LNCaP clone FGC (cell line): ENCODE measurements at regions not wholly inside any gene's neighbourhood (a gene's known extent, or its start where the extent isn't known, plus 50 kb on each side); places are given as distances from the start of the nearest gene placed in this dataset.

Experiments
- DNase-seq: peaks from one replicate; pipeline ENCODE4 v3.0.0-alpha.2; 2011; ENCODE audit warnings: low read depth
- H3K4me3 ChIP-seq: 2 replicates; pipeline ENCODE4 v1.5.1; 2011; ENCODE audit warnings: mild to moderate bottlenecking, low read depth, low read length, control low read depth
- TF ChIP-seq, protein P1 (sequence below): IDR thresholded peaks from 2 replicates; pipeline ENCODE4 v1.5.1; 2012; ENCODE audit warnings: mild to moderate bottlenecking; ENCODE audit not compliant: control insufficient read depth, insufficient read depth; ENCODE audit errors: extremely low read depth

- TF ChIP-seq, protein P1, sequence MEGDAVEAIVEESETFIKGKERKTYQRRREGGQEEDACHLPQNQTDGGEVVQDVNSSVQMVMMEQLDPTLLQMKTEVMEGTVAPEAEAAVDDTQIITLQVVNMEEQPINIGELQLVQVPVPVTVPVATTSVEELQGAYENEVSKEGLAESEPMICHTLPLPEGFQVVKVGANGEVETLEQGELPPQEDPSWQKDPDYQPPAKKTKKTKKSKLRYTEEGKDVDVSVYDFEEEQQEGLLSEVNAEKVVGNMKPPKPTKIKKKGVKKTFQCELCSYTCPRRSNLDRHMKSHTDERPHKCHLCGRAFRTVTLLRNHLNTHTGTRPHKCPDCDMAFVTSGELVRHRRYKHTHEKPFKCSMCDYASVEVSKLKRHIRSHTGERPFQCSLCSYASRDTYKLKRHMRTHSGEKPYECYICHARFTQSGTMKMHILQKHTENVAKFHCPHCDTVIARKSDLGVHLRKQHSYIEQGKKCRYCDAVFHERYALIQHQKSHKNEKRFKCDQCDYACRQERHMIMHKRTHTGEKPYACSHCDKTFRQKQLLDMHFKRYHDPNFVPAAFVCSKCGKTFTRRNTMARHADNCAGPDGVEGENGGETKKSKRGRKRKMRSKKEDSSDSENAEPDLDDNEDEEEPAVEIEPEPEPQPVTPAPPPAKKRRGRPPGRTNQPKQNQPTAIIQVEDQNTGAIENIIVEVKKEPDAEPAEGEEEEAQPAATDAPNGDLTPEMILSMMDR, result no peak
- H3K4me3 ChIP-seq, result no peak overlapping the region
- no peak for DNase-seq
These were observed 61.1 kb upstream of the SLC66A3 start for GRCh38 chr2:11094021-11094810.

DNA sequence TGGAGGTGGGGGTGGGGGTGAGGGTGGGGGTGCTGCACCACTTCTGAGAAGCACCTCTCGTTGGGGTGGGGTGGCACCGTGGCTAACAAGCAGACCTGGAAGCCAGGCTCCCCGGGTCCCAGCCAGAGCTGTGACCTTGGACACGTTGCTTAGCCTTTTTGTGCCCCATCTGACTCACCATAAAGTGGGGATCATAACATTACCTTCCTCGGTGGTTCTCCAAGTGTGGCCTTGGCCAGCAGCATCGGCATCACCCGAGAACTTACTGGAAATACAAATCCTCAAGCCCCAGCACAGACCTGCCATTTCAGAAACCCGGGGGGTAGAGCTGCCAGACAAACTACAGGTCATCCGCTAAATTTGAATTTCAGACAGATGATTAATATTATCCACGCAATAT lies 58.7 kb upstream of the SLC66A3 start:
- H3K4me3 ChIP-seq, result no peak overlapping the region
- TF ChIP-seq, protein P1, result no peak

GRCh38 chr2:11097038-11097720 lies 58.1 kb upstream of the SLC66A3 start:
- no peak overlapping the region for H3K4me3 ChIP-seq
- no peak for DNase-seq
- TF ChIP-seq, protein P1, result no peak

More for the DNA sequence above, 58.7 kb upstream of the SLC66A3 start:
- DNase-seq, result no peak

DNA sequence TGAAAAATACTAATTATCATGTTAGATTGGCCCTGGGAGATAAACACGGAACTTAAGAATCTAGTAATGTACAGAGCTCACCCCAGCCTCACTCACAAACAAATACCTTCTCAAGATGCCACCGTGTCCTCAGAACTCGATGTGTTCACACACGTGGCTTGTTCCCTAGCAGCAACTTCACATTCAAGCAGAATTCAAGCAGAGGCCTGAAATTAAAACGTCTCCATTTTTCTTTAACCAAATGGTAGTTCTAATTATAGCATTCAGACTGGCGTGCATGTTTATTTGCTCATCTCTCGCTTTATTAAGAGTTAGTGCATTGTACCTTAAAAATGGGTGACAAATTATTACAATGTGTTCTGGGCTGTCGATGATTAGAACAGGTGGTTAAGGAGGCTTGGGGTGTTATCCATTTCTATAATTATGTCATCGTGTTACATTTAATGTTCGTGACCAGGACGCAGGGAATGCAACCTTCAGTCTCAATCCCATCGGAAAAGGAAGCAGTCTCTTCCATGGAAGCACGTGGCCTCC lies 57.3 kb upstream of the SLC66A3 start:
- TF ChIP-seq, protein P1, result no peak
- no peak for DNase-seq
- H3K4me3 ChIP-seq, result no peak overlapping the region

DNA sequence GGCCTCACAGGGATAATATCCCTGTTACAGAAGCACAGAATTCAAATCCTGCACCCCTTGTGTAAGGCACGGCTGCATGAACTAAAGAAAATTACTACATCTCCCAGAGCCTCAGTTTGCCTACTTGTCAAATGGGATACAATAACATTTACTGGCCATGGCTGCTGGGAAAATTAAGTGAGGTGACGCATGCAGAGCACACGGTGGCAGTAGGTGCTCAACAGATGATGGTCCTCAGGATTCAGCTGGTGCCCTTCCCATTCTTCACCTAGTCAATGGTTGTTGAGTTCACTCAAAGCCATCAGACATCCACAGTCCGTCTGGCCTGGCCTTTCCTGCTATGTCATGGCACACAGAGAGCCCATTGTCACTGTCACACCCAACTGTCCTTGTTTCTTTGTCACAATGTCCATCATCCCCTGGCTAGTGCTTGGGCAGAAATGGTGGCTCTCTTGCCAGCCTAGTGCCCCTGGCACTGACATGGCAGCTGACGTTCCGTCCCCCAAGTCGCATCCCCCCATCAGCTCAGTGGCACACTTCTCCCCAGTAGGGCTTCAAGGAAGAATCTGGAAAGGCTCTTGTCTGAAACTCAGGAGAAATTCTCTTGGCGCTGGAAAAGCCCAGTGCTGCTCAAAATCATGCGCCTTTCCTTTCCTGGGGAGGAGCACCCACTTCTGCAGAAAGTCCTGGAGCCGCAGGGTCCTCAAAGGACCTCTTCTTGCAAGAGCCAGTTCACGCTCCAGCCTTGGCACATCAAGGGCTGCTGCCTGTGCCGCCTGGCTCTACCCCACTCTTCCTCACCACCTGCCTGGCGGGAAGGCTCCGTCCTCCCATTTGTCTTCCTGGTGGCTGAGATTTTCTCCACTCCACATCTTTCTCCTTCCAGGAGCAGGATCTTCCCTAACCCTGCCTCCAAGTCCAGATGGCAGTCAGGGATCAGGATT lies 55.9 kb upstream of the SLC66A3 start:
- TF ChIP-seq, protein P1, result no peak
- H3K4me3 ChIP-seq, result no peak overlapping the region
- no peak for DNase-seq

DNA sequence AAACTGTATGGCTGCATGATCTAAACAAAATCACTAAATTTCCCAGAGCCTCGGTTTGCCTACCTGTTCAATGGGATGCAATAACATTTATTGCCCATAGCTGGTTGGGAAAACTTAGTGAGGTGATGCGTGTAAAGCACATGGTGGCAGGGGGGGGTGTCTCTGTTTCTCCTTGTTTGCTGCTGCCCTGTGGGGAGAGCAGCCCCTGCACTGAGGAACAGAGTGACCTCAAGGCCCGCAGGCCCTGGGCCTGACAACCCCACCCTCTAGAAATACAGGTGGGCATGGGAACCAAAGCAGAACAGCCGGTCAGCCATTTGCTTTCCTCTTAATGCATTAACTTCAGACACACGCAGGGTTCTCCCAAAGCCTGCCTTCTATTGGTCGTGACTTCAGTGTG lies 55.1 kb upstream of the SLC66A3 start:
- no peak overlapping the region for H3K4me3 ChIP-seq
- no peak for DNase-seq
- TF ChIP-seq, protein P1, result no peak
